SH-SY5Y (cell line): ENCODE measurements at regions not wholly inside any gene's neighbourhood (a gene's known extent, or its start where the extent isn't known, plus 50 kb on each side); places are given as distances from the start of the nearest gene placed in this dataset.

ENCODE experiments used
- GATA2 ChIP-seq: IDR thresholded peaks from 2 replicates; pipeline ENCODE4 v1.6.1; 2011; ENCODE audit warnings: mild to moderate bottlenecking, low read depth, low read length
- GATA3 ChIP-seq: IDR thresholded peaks from 2 replicates; pipeline ENCODE4 v1.6.1; 2011; ENCODE audit warnings: low read depth, mild to moderate bottlenecking, low read length, moderate library complexity

DNA sequence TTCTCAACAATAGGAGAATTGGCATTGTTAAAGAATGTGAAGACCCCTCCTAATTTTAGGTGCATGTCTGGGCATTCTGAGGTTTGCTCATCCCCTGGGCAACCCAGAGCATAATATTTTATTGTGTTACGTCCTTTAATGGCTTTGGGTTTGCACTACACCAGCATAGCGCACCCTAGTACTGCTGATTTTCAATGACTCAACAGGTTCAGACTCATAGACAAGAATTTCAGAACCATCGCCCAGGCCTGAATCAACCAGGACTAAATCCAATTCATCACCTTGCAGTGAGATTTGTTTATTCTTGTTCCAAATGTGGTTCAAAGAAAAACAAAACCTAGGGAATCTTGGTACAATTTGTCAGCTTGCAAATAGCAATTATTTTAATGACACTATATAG, 137.8 kb upstream of the PHACTR1 start:
- no peak for TF ChIP-seq GATA3
- no peak for TF ChIP-seq GATA2

DNA sequence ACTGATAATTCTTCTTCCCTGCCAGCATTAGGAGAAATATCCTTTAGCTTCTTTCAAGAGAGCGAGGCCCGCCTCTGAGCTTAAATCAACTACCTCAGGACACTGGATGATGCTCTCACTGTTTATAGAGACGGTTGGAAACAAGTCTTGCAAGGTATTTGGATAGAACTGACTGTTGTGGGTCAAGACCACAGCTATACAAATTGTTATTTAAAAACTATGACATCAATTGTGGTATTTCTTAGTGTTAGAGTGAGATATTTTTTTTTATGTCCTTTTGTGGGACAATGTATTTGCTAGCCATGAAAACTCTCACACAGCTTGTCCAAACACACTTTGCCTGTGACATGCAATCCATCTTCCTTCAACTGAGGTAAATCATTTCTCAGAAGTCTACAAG, 136.3 kb upstream of the PHACTR1 start:
- no peak for TF ChIP-seq GATA2
- TF ChIP-seq GATA3, result no peak

DNA sequence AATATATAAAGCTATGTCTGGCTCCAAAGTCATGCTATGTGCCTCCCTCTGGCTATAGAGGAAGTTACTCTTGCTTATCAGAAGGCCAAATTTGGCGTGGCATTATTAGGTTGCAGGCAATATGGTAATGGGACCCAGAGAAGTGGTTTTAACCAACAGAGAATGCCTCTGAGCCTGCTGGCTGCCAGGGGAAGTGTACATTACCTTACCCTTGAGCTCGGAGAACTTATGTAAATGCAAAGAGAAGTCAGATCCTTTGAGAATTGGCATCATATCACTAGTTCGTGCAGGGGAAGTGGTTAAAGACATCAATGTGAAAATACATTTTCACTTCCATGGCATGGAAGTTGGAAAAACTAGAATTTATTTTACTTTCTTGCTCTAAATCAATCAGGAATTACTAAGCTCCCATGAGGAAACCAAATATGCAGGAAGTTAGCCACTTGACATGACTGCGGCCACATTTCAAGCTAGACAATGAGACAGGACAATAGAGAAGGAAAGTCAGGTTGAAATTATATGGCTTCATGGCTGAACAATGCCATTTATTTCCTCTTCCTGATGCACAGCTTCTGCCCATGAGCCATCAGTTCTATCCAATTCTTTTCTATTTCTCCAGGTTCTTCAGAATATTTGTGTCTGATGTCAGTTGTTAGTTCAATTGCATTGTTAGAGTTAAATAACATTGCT, 134.0 kb upstream of the PHACTR1 start:
- no peak for TF ChIP-seq GATA2
- no peak for TF ChIP-seq GATA3

DNA sequence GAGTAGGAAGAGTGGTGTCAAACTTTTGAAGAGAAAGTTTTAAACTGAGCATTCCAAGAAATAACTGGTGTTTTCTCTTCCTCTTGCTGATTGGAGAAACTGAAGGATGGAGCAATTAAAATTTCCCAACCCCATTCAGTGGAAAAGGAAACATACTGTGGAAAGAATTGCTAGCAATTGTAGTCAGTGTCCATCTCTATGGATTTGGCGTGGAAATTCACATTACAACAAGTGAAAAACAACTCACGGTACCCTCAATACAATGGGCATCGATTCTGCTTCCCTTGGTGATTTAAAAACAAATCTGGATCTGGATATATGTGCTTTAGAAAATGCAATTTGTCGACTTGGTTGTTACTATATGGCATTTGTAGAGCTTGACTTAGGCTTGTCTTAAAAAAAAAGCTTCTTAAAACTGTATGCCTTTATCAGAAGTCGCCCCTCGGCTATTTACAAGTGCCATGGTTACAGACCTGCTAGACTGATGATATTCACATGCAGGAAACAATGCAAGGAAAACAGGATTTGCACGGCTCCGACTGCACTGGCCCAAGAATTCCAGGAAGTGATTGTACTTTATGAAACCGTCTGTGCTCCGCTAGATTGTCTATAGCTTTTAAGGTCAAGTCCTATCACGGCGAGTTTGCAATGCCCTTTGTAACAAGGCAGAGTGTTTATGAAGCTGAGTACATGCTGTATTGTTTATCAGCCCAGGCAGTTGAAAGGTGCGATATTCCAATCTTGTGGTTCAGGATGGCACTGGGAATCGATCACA, 131.7 kb upstream of the PHACTR1 start:
- TF ChIP-seq GATA3, result no peak
- no peak for TF ChIP-seq GATA2

DNA sequence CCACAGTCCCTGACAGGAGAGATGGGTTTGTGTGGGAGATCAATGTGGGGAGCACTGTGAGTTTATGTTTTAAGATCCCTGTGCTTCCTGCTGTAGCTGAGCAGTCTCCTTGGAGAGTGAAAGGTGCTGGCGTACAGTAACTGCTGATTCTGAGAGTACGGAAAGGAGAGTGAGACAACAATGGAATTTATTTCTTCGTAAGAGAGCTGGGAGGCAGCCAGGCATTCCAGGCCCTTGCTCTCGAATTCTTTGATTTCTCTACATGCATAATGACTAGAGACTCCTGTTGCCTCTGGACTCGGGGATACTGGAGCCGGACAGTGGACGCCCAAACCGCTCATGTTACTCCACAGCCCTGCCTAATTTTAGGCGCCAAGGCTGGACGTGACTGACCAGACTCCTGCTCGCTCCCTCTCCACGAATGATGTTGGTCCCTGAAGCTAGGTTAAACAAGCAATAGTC, 131.0 kb upstream of the PHACTR1 start:
- TF ChIP-seq GATA2 (no peak), GATA3 (no peak)

DNA sequence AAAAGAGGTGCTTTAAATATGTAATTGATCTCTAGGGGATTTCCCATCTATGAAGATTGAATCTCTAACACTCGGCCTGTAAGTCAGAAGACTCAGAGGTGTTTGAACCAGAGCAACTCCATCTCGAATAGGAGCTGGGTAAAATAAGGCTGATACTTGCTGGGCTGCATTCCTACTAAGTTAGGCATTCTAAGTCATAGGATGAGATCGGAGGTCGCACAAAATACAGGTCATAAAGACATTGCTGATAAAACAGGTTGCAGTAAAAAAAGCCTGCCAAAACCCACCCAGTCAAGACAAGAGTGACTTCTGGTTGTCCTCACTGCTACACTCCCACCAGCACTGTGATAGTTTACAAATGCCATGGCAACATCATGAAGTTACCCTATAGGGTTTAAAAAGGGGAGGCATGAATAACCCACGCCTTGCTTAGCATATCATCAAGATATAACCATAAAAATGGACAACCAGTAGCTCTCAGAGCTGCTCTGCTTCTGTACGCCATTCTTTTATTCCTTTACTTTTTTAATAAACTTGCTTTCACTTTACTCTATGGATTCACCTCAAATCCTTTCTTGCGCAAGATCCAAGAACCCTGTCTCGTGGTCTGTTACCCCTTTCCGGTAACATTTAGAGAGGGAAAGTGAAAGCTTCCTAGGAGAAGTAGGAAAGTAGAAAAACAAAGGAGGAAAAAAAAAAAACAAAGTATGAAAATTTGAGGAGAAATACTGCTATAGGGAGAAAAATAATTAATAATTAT, 129.7 kb upstream of the PHACTR1 start:
- TF ChIP-seq GATA3, result no peak
- no peak for TF ChIP-seq GATA2

DNA sequence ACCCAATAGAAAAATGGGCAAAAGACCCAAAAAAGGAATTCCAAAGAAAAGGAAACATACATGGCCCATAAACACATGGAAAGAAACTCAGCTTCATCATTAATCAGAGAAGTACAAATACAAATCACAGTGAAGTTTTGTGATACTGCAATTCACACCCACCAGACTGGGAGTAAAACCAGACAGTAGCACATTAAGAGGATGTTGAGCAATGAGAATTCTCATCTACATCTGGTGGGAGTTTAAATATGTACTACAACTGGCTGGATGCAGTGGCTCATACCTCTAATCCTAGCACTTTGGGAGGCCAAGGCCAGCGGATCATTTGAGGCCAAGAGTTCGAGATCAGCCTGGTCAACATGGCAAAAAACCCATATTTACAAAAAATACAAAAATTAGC, 125.7 kb upstream of the PHACTR1 start:
- TF ChIP-seq GATA2, result no peak
- TF ChIP-seq GATA3, result no peak

DNA sequence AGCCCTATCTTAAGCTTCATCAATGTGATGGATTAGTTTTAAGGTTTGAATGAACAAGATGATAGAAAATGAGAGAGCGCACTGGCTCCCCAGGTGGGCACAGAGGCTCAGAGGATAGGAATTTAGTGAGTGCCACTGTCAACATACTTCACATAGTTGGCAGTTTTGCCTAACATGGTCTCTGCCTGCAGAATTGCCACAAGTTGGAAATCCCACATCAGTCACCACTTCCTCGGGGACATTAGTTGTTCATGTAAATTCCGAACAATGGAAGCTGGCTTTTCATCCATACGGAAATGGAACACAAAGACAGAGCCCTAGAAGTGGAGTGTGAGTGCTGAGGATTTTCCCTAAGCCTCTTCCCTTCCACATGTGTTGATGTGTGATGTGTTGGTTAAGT, 123.9 kb upstream of the PHACTR1 start:
- TF ChIP-seq GATA2 (no peak), GATA3 (no peak)

DNA sequence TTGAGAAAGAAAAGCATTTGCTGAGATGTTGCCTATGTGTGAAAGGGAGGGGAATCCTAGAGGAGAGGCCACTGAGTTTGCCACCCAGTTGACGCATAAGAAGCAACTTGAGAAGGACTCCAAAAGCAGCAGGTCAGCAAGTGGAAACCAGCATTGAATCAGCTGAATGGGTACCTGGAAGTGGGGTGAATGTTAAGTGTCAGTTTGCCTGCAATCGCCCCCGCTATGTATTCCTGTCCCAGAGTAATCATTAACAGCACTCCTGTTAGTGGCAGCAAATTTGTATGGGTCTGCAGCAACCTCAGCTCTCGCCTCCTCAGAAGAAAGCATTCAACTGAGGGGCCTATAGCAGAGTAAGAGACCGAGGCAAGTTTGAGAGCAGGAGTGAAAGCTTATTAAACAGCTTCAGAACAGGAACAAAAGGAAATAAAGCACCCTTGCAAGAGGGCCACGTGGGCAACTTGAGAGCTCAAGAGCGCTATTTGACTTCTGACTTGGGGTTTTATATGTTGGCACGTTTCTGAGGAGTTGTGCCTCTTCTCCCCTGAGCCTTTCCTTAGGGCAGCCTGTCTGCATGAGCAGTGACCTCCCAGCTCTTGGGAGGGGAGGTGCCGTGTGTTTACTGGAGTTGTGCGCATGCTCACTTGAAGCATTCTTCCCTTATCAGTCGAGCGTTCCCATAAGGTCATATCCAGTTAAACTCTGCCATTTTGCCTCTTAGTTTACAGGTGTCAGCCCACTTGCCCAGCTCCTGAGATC, 122.6 kb upstream of the PHACTR1 start:
- TF ChIP-seq GATA3, result no peak
- TF ChIP-seq GATA2, result no peak

DNA sequence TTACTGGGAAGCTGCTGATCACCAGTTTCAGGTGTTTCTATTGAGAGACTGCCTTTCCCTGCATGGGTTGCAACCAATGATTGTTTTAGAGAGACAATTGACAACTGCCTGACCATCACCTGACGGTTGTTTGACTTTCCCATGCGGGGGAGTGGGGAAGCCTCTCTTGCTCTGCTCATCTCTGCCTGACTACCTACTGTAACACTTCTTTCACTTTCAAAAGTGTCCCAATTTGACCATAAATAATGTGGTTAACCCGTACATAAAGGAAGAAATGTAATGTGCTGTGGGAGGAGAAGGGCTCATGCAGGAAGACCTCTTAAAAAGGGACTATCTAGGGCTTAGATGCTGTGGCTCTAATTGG, 122.1 kb upstream of the PHACTR1 start:
- no peak for TF ChIP-seq GATA3

DNA sequence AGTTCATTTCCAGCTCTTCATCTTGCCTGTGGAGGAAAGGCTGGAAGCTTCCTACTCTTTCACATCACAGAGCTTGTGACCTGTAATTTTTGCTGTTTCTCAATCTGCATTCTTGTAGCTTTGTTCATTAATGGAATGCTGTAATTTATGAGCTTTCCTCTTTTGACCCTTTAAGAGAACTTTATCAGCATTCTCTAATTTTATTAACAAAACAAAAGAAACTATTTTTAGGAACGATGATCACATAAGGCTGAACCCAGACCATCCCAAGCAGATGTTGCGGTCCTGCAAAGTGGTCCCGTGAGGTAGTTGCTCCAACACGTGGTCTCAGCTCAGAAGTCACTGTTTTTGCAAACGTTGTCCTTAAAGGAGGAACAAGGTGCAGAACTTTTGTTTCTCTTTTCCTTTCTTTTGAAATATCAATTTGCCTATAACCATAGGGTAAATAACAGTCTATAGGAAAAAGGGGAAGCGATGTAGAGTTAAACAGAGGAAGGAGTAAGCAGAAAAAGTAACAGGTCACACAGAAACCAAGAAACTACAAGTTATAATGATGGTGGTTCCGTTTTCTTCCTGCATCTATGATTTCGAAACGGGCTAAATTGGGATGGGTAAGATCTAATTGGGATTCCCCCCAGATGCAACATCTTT, 121.3 kb upstream of the PHACTR1 start:
- TF ChIP-seq GATA2 (no peak), GATA3 (no peak)

DNA sequence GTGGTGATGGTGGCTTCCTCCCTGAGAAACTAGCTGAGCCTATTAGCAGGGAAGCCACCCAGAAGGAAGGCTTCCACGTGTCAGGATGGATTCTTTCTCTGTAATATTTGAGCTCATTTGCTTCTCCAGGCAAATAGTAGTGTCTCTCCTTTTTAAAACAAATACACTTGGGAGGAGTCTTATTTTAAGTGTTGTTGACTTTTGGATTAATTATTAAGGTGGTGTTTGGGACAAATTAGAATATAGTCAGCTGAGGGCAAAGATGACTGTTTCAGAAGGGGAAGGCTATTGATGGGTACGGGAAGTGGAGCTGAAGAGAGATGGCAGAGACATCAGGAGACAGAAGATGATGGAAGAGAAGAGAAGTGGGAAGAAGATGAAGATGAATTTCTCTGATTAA, 119.8 kb upstream of the PHACTR1 start:
- TF ChIP-seq GATA2 (no peak), GATA3 (no peak)

DNA sequence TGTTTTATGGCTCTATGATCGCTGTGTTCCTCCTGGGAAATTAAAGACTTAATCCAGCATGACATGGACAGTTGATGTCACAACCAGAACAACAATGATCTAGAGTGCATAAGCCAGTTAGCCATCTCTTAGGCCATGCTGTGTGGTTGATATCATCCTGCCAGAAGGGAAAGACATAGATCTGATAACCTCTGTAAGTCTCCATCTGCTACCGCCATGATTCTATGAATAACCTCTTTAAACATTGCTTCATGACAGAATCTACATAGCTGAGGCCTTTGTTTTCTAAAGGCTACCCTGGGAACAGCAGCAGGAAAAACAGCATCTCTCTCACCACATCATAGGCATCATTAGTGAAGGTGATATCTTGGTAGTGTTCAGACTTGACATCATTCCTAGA, 117.6 kb upstream of the PHACTR1 start:
- 0 out of 2 replicates have a peak, but pooled peaks have one; percentile 35 for TF ChIP-seq GATA3
- TF ChIP-seq GATA2, result peak; percentile 21; the same call in 1 of the 2 replicates
